ENCODE measurements at regions not wholly inside any gene's neighbourhood (a gene's known extent, or its start where the extent isn't known, plus 50 kb on each side); places are given as distances from the start of the nearest gene placed in this dataset.

DNA sequence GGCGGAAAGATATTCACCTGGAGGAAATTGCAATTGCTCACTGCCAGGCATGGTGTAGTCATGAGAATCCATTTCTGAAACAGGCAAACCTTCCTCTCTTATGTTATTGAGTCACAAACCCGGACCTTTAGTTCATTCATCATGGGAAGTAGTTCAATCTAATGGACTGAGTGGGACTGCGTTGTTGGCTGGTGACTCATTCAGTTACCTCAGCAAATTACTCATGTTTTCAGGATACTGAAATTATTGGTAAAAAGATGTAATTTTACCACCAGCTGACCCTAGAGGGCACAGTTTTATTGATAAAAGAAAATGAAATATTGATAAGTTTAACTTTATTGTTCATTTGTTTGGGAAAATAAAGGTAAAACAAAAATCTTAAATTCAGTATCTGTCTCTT lies 1194.4 kb upstream of the SORCS1 start:
- Histone ChIP-seq H3K9me3 (no peaks in the 10 kb centered on the region), H3K27ac (no peak overlapping the region), H3K4me3 (no peak overlapping the region), H3K27me3 (no peaks in the 10 kb centered on the region), H3K4me1 (no peaks in the 10 kb centered on the region), H3K36me3 (ENCODE audit: low read depth, missing control alignments) (no peaks in the 10 kb centered on the region)
- WGBS, 2 donors: 51 to 62% methylated on average over 3 of the region's 3 CpGs
- TF ChIP-seq, protein P1, sequence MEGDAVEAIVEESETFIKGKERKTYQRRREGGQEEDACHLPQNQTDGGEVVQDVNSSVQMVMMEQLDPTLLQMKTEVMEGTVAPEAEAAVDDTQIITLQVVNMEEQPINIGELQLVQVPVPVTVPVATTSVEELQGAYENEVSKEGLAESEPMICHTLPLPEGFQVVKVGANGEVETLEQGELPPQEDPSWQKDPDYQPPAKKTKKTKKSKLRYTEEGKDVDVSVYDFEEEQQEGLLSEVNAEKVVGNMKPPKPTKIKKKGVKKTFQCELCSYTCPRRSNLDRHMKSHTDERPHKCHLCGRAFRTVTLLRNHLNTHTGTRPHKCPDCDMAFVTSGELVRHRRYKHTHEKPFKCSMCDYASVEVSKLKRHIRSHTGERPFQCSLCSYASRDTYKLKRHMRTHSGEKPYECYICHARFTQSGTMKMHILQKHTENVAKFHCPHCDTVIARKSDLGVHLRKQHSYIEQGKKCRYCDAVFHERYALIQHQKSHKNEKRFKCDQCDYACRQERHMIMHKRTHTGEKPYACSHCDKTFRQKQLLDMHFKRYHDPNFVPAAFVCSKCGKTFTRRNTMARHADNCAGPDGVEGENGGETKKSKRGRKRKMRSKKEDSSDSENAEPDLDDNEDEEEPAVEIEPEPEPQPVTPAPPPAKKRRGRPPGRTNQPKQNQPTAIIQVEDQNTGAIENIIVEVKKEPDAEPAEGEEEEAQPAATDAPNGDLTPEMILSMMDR (IDR thresholded peaks at IDR 0.05): no peak
- TF ChIP-seq POLR2A (IDR thresholded peaks at IDR 0.05): no peak
- DNase-seq: no peak
- intact Hi-C loops (cut with DNase I; ENCODE audit: low total_unique reads): no loop called here

DNA sequence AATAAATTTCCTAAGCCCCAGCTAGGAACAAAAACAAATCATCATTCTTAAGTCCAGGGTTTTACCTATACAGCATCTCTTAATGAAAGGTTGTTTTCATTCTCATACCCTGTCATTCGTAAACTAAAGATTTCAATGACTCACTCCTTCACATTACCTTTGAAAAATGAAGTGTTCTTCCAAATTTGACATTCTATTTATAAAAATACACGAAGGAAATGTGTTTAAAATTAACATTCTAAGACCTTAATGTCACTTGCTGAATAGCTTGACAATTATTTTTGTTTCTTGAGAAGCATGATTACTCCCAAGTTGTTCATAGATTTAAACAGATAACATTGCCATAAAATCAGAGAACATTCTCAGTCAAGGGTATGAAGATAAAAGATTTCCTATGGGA lies 1188.3 kb upstream of the SORCS1 start:
- TF ChIP-seq POLR2A (IDR thresholded peaks at IDR 0.05): no peak
- TF ChIP-seq, protein P1 (IDR thresholded peaks at IDR 0.05): no peak
- Histone ChIP-seq H3K36me3 (ENCODE audit: low read depth, missing control alignments) (no peaks in the 10 kb centered on the region), H3K27me3 (no peaks in the 10 kb centered on the region), H3K4me1 (no peaks in the 10 kb centered on the region), H3K27ac (no peak overlapping the region), H3K4me3 (no peak overlapping the region), H3K9me3 (no peaks in the 10 kb centered on the region)
- intact Hi-C loops (cut with DNase I; ENCODE audit: low total_unique reads): no loop called here
- 46 to 57% methylated on average over 2 of the region's 2 CpGs for WGBS, 2 donors
- DNase-seq: no peak

GRCh38 chr10:108348215-108348614 lies 1183.7 kb upstream of the SORCS1 start:
- 64 to 78% methylated on average over 2 of the region's 2 CpGs for WGBS, 2 donors
- no peak for DNase-seq
- Histone ChIP-seq H3K4me3 (no peak overlapping the region), H3K27ac (no peak overlapping the region), H3K4me1 (no peaks in the 10 kb centered on the region), H3K27me3 (no peaks in the 10 kb centered on the region), H3K9me3 (no peaks in the 10 kb centered on the region), H3K36me3 (ENCODE audit: low read depth, missing control alignments) (no peaks in the 10 kb centered on the region)
- intact Hi-C loops (cut with DNase I; ENCODE audit: low total_unique reads): no loop called here
- TF ChIP-seq POLR2A (IDR thresholded peaks at IDR 0.05): no peak
- TF ChIP-seq, protein P1 (IDR thresholded peaks at IDR 0.05): no peak

DNA sequence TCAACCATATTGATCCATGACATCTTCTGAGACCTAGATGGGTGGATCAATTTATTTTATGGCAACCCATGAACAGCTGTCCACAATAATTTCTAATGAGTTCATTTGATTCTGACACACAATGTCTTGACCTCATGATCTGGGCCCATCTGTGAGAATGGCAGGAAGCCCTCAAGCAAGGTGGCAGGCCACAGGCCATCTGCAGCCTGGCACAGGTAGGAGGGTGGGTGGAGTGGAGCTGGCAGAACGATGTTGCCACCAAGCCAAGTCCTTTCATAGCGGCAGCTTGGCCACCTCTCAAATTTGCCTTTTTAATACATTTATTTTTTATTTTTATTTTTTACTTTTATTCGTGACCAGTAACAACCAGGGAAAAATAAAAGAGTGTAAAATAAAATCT lies 1181.6 kb upstream of the SORCS1 start:
- intact Hi-C loops (cut with DNase I; ENCODE audit: low total_unique reads): no loop called here
- Histone ChIP-seq H3K4me1 (no peaks in the 10 kb centered on the region), H3K36me3 (ENCODE audit: low read depth, missing control alignments) (no peaks in the 10 kb centered on the region), H3K27ac (no peak overlapping the region), H3K9me3 (no peaks in the 10 kb centered on the region), H3K4me3 (no peak overlapping the region), H3K27me3 (no peaks in the 10 kb centered on the region)
- no peak for DNase-seq
- TF ChIP-seq, protein P1 (IDR thresholded peaks at IDR 0.05): no peak
- no peak for TF ChIP-seq POLR2A (IDR thresholded peaks at IDR 0.05)
- WGBS, 2 donors: 87 to 91% methylated on average over 3 of the region's 3 CpGs

DNA sequence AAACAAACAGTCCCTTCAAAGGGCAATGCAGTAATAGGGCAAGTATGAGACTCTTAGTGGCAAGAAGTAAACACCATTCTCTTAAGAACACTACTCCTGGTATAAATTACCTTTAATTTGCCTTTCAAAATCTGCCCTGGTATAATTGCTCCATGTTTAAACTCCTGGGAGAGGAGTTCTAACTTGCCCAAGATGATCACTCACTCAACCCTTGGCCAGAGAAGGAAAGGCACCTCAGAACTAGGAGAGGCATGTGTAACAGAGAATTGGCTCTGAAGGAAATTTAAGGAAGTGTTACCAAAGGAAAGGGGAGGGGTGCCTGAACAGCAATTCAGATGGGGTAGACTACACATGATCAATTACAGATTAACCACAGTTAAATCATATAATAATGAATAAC lies 1173.6 kb upstream of the SORCS1 start:
- Histone ChIP-seq H3K36me3 (ENCODE audit: low read depth, missing control alignments) (no peaks in the 10 kb centered on the region), H3K27me3 (no peaks in the 10 kb centered on the region), H3K4me3 (no peak overlapping the region), H3K9me3 (no peaks in the 10 kb centered on the region), H3K4me1 (no peaks in the 10 kb centered on the region), H3K27ac (no peak overlapping the region)
- no peak for TF ChIP-seq POLR2A (IDR thresholded peaks at IDR 0.05)
- TF ChIP-seq, protein P1 (IDR thresholded peaks at IDR 0.05): no peak
- intact Hi-C loops (cut with DNase I; ENCODE audit: low total_unique reads): no loop called here
- no peak for DNase-seq

Data from testis (tissue), 2 donors.